OCI-LY7 (cell line): ENCODE measurements at regions not wholly inside any gene's neighbourhood (a gene's known extent, or its start where the extent isn't known, plus 50 kb on each side); places are given as distances from the start of the nearest gene placed in this dataset.

Experiments used
- BruUV-seq: library from RNA; stranded (reverse); fragments of 400-500 nt; replicated peaks from 2 replicates; lab custom pipeline; 2021; lab: Mats Ljungman, UMichigan
- CTCF ChIA-PET: fragments of 300-600 bp; sonication (Branson Sonifier 250); formaldehyde crosslinking; loops from one replicate; lab custom pipeline; 2022; ENCODE audit warnings: antibody characterized with exemption; ENCODE audit not compliant: unreplicated experiment; lab: Charles Lee
- POLR2A ChIA-PET: fragments of 300-600 bp; sonication (Branson Sonifier 250); formaldehyde crosslinking; loops from one replicate; lab custom pipeline; 2022; ENCODE audit warnings: antibody characterized with exemption; lab: Charles Lee
- DNase-seq: peaks from one replicate; pipeline ENCODE4 v3.0.0-alpha.2; 2015; ENCODE audit warnings: low spot score
- H2AFZ ChIP-seq: fragments of 200-600 bp; sonication (generic), shearing (Covaris generic); 2 replicates; pipeline ENCODE4 v1.6.1; 2014; ENCODE audit warnings: mild to moderate bottlenecking, antibody characterized with exemption, low read length, moderate library complexity
- H3K27ac ChIP-seq: fragments of 200-600 bp; sonication (generic); 2 replicates; pipeline ENCODE4 v1.5.1; 2014; ENCODE audit warnings: mixed run types, low read depth, mild to moderate bottlenecking, moderate library complexity, low read length, inconsistent platforms; ENCODE audit not compliant: poor library complexity, severe bottlenecking
- H3K36me3 ChIP-seq: fragments of 200-600 bp; sonication (generic); 2 replicates; pipeline ENCODE4 v1.6.1; 2014; ENCODE audit warnings: mild to moderate bottlenecking, antibody characterized with exemption, low read length, moderate library complexity, mixed read lengths; ENCODE audit not compliant: insufficient read depth
- H3K4me1 ChIP-seq: fragments of 200-600 bp; sonication (generic); 2 replicates; pipeline ENCODE4 v1.5.1; 2014; ENCODE audit warnings: mild to moderate bottlenecking, low read length; ENCODE audit not compliant: insufficient read depth, poor library complexity, severe bottlenecking
- H3K4me2 ChIP-seq: fragments of 200-600 bp; sonication (generic); 2 replicates; pipeline ENCODE4 v1.6.1; 2014; ENCODE audit warnings: mild to moderate bottlenecking, low read length
- H3K4me3 ChIP-seq: fragments of 200-600 bp; sonication (generic); 2 replicates; pipeline ENCODE4 v1.5.1; 2014; ENCODE audit warnings: mild to moderate bottlenecking, low read depth, low read length; ENCODE audit not compliant: poor library complexity, severe bottlenecking
- H3K79me2 ChIP-seq: fragments of 200-600 bp; sonication (generic); 2 replicates; pipeline ENCODE4 v1.6.1; 2016; ENCODE audit warnings: low read depth, mild to moderate bottlenecking, low read length, moderate library complexity, mixed read lengths; ENCODE audit not compliant: insufficient read depth
- H3K9me2 ChIP-seq: fragments of 200-600 bp; sonication (generic); 2 replicates; pipeline ENCODE4 v1.6.1; 2016; ENCODE audit warnings: mild to moderate bottlenecking, low read length, mixed read lengths; ENCODE audit not compliant: insufficient read depth
- H3K9me3 ChIP-seq: fragments of 200-600 bp; sonication (generic); 2 replicates; pipeline ENCODE4 v1.6.1; 2014; ENCODE audit warnings: mild to moderate bottlenecking, mixed run types, low read length, mixed read lengths
- H4K20me1 ChIP-seq: fragments of 200-600 bp; sonication (generic); 2 replicates; pipeline ENCODE4 v1.6.1; 2014; ENCODE audit warnings: mild to moderate bottlenecking, antibody characterized with exemption, low read length, moderate library complexity, mixed read lengths; ENCODE audit not compliant: insufficient read depth
- EZH2phosphoT487 ChIP-seq: fragments of 200-600 bp; sonication (generic); IDR thresholded peaks from 2 replicates; pipeline ENCODE4 v1.6.1; 2018; ENCODE audit warnings: low read depth, borderline replicate concordance, mild to moderate bottlenecking, mixed run types, antibody characterized with exemption, low read length, moderate library complexity, mixed read lengths
- intact Hi-C: fragments of 100-400 bp; cut with micrococcal nuclease; formaldehyde crosslinking; loops from one replicate; pipeline ENCODE4 v1.10.0; 2022; ENCODE audit not compliant: unreplicated experiment
- TF ChIP-seq, protein P1 (sequence below): fragments of 200-600 bp; sonication (generic); conservative IDR thresholded peaks from 2 replicates; pipeline ENCODE4 v1.5.1; 2014; ENCODE audit warnings: mild to moderate bottlenecking, antibody characterized with exemption, low read length, moderate library complexity, mixed read lengths

- H3K4me3 ChIP-seq = no peak overlapping the region
- DNase-seq = no peak
- TF ChIP-seq, protein P1, sequence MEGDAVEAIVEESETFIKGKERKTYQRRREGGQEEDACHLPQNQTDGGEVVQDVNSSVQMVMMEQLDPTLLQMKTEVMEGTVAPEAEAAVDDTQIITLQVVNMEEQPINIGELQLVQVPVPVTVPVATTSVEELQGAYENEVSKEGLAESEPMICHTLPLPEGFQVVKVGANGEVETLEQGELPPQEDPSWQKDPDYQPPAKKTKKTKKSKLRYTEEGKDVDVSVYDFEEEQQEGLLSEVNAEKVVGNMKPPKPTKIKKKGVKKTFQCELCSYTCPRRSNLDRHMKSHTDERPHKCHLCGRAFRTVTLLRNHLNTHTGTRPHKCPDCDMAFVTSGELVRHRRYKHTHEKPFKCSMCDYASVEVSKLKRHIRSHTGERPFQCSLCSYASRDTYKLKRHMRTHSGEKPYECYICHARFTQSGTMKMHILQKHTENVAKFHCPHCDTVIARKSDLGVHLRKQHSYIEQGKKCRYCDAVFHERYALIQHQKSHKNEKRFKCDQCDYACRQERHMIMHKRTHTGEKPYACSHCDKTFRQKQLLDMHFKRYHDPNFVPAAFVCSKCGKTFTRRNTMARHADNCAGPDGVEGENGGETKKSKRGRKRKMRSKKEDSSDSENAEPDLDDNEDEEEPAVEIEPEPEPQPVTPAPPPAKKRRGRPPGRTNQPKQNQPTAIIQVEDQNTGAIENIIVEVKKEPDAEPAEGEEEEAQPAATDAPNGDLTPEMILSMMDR = no peak
- no peak for TF ChIP-seq EZH2phosphoT487
- intact Hi-C loops = no loop called here
- H3K4me1 ChIP-seq = no peaks in the 10 kb centered on the region
- no peaks in the 10 kb centered on the region for H4K20me1 ChIP-seq
- no peak overlapping the region for H3K4me2 ChIP-seq
- no peaks in the 10 kb centered on the region for H3K9me2 ChIP-seq
- no TSS peak for BruUV-seq
- no peak overlapping the region for H2AFZ ChIP-seq
- no peaks in the 10 kb centered on the region for H3K9me3 ChIP-seq
- ChIA-PET CTCF (no interaction called here), POLR2A (no interaction called here)
- no peak overlapping the region for H3K27ac ChIP-seq
- H3K36me3 ChIP-seq = no peaks in the 10 kb centered on the region
- no peaks in the 10 kb centered on the region for H3K79me2 ChIP-seq
Observed at GRCh38 chr12:81005606-81006005, 67.9 kb upstream of the LIN7A start.

DNA sequence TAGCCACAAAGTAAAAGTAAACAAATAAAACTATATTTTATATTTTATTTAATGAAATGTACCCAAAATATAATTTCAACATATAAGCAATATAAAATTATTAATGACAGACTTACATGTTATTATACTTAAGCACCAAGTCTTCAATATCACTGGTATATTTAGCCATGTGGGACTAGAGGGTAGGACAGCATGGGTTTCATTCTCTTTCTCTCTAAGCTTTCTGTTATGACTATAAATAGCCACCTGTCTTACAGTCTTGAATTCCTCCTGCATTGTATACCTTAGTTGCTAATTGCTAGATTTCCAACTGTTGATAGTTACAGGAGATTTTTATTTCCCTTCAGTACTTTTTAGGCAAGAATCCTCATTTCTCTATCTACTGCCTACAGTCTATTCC, 63.1 kb upstream of the LIN7A start:
- H3K4me1 ChIP-seq = no peaks in the 10 kb centered on the region
- TF ChIP-seq EZH2phosphoT487 = no peak
- TF ChIP-seq, protein P1 = no peak
- H3K4me2 ChIP-seq = no peak overlapping the region
- no peaks in the 10 kb centered on the region for H3K9me2 ChIP-seq
- H3K4me3 ChIP-seq = no peak overlapping the region
- H3K36me3 ChIP-seq = no peaks in the 10 kb centered on the region
- no peaks in the 10 kb centered on the region for H4K20me1 ChIP-seq
- no peaks in the 10 kb centered on the region for H3K79me2 ChIP-seq
- no peak overlapping the region for H3K27ac ChIP-seq
- H2AFZ ChIP-seq = no peak overlapping the region
- POLR2A ChIA-PET = interaction anchor here (1.0 kb wide), 1 partner anchor 295 kb away, joined by 3 read pairs; no protein-coding TSS in a partner anchor
- intact Hi-C loops = no loop called here
- BruUV-seq = no TSS peak
- H3K9me3 ChIP-seq = no peaks in the 10 kb centered on the region
- CTCF ChIA-PET = no interaction called here
- DNase-seq = no peak

DNA sequence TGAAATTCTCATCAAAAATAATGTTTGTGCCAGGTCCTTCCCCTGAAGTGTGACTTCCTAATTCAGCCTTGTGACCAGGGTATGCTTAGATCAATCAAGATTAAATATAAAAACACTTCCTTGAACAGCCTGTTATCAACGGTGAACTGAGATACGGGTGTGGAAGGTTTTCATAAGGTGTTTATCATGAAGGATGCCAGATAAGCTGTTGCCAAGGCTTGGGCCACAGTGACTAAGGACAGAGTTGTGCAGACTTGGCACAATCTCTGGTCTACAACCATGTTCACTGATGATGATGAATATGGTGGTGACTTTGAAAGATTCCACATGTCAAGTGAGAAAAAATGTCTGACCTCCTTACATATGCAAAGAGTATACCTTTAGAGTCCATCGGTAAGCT, 51.3 kb upstream of the LIN7A start:
- no peaks in the 10 kb centered on the region for H3K36me3 ChIP-seq
- ChIA-PET CTCF (no interaction called here), POLR2A (interaction anchor here (0.5 kb wide), 1 partner anchor 55 kb away, joined by 3 read pairs; no protein-coding TSS in a partner anchor)
- no peak for DNase-seq
- H3K9me3 ChIP-seq = no peaks in the 10 kb centered on the region
- H2AFZ ChIP-seq = no peak overlapping the region
- no peak overlapping the region for H3K4me2 ChIP-seq
- H3K79me2 ChIP-seq = no peaks in the 10 kb centered on the region
- H3K4me3 ChIP-seq = no peak overlapping the region
- BruUV-seq = no TSS peak
- intact Hi-C loops = no loop called here
- no peaks in the 10 kb centered on the region for H4K20me1 ChIP-seq
- H3K9me2 ChIP-seq = no peaks in the 10 kb centered on the region
- H3K27ac ChIP-seq = no peak overlapping the region
- H3K4me1 ChIP-seq = no peaks in the 10 kb centered on the region
- no peak for TF ChIP-seq EZH2phosphoT487
- TF ChIP-seq, protein P1 = no peak
